ENCODE measurements at regions not wholly inside any gene's neighbourhood (a gene's known extent, or its start where the extent isn't known, plus 50 kb on each side); places are given as distances from the start of the nearest gene placed in this dataset.

- no peak for DNase-seq (ENCODE audit: low read depth, low spot score)
- ChIA-PET POLR2A (no interaction called here), CTCF (no interaction called here)
- no peaks in the 10 kb centered on the region for H3K27me3 ChIP-seq (ENCODE audit: control insufficient read depth, insufficient read depth, low read length)
- no peak overlapping the region for H3K27ac ChIP-seq (ENCODE audit: low read length)
- intact Hi-C loops (cut with micrococcal nuclease; ENCODE audit: unreplicated experiment) (no loop called here), in situ Hi-C loops (cut with HindIII; ENCODE audit: low pct_unique_long_range_greater_than_20kb, low sequenced_read_pairs) (no loop called here)
- ATAC-seq, result no peak
- no peaks in the 10 kb centered on the region for H3K36me3 ChIP-seq (ENCODE audit: control insufficient read depth, insufficient read depth, low read length)
- TF ChIP-seq POLR2AphosphoS5 (IDR thresholded peaks at IDR 0.05; ENCODE audit: low read depth, low read length) (no peak), CTCF (IDR thresholded peaks at IDR 0.05) (no peak), REST (IDR thresholded peaks at IDR 0.05; ENCODE audit: insufficient read depth in 1 of 2, low read depth in 2 of 2, low read length in 1 of 2) (no peak), TCF7L2 (IDR thresholded peaks at IDR 0.05; ENCODE audit: low read depth, low read length) (no peak), SIN3A (IDR thresholded peaks at IDR 0.05; ENCODE audit: borderline replicate concordance, insufficient read depth, low read depth, low read length) (no peak)
- H3K4me3 ChIP-seq (ENCODE audit: low read depth in 2 of 2, low read length in 2 of 2), result no peak overlapping the region
- BruUV-seq (replicated peaks), result no TSS peak
- H3K4me1 ChIP-seq (ENCODE audit: control insufficient read depth, insufficient read depth, low read length), result no peaks in the 10 kb centered on the region
- H3K9me3 ChIP-seq (ENCODE audit: control insufficient read depth, insufficient read depth, low read depth, low read length), result no peaks in the 10 kb centered on the region
Observed at GRCh38 chr2:21759819-21760218, 636.1 kb downstream of the TDRD15 start.

- ChIA-PET CTCF (no interaction called here), POLR2A (no interaction called here)
- no peak for DNase-seq (ENCODE audit: low read depth, low spot score)
- ATAC-seq, result no peak
- intact Hi-C loops (cut with micrococcal nuclease; ENCODE audit: unreplicated experiment), result no loop called here
- no peaks in the 10 kb centered on the region for H3K36me3 ChIP-seq (ENCODE audit: control insufficient read depth, insufficient read depth, low read length)
- H3K27me3 ChIP-seq (ENCODE audit: control insufficient read depth, insufficient read depth, low read length), result no peaks in the 10 kb centered on the region
- no peak overlapping the region for H3K27ac ChIP-seq (ENCODE audit: low read length)
- no peak for TF ChIP-seq POLR2AphosphoS5 (IDR thresholded peaks at IDR 0.05; ENCODE audit: low read depth, low read length)
- TF ChIP-seq TCF7L2 (IDR thresholded peaks at IDR 0.05; ENCODE audit: low read depth, low read length), result no peak
- TF ChIP-seq SIN3A (IDR thresholded peaks at IDR 0.05; ENCODE audit: borderline replicate concordance, insufficient read depth, low read depth, low read length), result no peak
- TF ChIP-seq REST (IDR thresholded peaks at IDR 0.05; ENCODE audit: insufficient read depth in 1 of 2, low read depth in 2 of 2, low read length in 1 of 2), result no peak
- no peak for TF ChIP-seq CTCF (IDR thresholded peaks at IDR 0.05)
- H3K4me1 ChIP-seq (ENCODE audit: control insufficient read depth, insufficient read depth, low read length), result no peaks in the 10 kb centered on the region
- no TSS peak for BruUV-seq (replicated peaks)
- no peaks in the 10 kb centered on the region for H3K9me3 ChIP-seq (ENCODE audit: control insufficient read depth, insufficient read depth, low read depth, low read length)
- in situ Hi-C loops (cut with HindIII; ENCODE audit: low pct_unique_long_range_greater_than_20kb, low sequenced_read_pairs), result no loop called here
- H3K4me3 ChIP-seq (ENCODE audit: low read depth in 2 of 2, low read length in 2 of 2), result no peak overlapping the region
Observed at GRCh38 chr2:21761361-21761760, 637.6 kb downstream of the TDRD15 start.

Measured in Panc1 (cell line).